HL-60/S4 treated with phorbol 12-myristate 13-acetate at 8.2 ng/mL for 4 days and 3 days (cell line): ENCODE measurements at regions not wholly inside any gene's neighbourhood (a gene's known extent, or its start where the extent isn't known, plus 50 kb on each side); places are given as distances from the start of the nearest gene placed in this dataset.

ENCODE experiments used
- in situ Hi-C: fragments of 300-500 bp; cut with MboI; formaldehyde crosslinking; loops from 2 replicates; pipeline ENCODE4 v1.15.0; 2022; ENCODE audit warnings: low sequenced_read_pairs

DNA sequence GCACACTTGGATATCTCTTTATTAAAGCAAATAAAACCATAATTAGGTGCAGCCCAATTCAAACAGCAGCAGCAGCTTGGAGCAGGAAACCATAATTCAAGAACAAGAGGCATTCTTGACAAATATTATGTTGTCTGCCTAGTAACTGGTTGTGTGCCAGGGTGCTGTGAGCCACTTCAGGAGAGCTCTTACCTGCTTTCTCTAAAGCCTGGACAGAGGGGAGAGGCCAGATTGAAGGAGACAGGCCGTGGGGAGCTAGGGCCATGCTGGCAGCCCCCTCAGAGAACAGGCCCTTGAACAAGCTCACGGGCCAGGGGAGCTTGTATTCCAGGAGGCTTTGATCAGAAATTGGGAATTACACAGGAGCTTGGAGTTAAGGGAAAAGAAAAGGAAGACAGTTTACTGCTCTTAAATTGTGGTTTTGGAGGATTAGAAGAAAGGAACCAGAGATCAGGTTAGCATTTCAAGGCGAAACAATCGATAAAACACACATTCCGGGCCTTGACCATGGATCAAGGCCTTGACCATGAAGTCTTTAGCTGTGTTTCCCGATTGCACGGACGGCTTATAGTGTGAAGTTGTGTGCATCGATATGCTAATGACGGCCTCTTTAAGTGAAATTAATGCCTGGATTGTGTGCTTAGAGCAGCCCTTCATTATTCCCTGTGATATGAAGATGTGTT lies 69.8 kb upstream of the NKX2-2 start:
- in situ Hi-C loops, result no loop called here

DNA sequence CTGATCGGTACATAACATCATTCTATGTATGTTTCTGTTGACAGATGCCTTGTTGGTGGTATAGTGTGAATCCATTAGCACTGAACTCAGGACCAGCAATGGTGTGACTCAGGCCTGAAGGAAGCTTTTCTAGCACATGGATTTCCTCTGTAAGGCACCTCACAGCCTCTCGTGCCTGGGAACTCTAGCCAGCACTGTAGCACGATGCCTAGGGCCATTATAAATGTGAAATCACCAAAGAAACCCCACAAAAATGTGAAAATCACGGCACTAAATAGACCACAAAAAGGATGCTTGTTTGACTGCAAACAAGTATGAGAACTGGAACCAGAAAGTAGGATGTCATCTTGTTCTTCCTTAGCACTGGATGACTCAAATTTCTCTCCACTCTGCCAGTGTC lies 63.7 kb upstream of the NKX2-2 start:
- in situ Hi-C loops, result no loop called here

DNA sequence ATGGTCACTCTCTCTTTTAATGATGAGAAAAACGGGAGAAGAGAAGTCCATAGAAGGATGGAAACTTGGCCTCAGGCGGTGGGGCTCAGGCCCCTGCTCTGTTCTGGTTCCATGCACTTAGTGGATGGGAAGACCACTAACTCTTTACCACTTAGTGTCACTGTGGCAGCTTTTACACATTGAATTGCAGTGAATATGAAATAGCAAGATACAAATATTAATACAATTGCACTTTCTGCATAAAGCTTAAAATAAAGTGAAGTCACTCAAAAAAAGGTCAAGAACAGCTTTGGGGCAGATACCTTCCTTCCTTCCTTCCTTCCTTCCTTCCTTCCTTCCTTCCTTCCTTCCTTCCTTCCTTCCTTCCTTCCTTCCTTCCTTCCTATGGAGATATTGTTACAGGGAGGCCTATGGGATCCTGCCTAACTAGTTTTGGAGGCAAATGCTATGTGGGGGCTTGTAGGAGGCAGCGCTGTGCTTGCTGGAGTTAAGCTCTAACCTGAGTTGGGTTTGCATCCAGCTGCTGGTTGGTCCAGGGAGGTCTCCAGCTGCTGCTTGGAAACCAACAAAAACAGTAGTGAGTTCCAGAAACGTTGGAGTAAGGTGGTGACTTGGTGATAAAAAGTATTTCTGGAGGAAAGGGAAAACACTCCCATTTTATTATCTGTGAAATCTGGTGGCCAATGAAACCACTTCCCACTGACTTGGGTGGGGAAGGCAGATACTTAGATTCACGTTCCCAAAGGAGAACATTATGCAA lies 62.3 kb upstream of the NKX2-2 start:
- in situ Hi-C loops, result no loop called here

DNA sequence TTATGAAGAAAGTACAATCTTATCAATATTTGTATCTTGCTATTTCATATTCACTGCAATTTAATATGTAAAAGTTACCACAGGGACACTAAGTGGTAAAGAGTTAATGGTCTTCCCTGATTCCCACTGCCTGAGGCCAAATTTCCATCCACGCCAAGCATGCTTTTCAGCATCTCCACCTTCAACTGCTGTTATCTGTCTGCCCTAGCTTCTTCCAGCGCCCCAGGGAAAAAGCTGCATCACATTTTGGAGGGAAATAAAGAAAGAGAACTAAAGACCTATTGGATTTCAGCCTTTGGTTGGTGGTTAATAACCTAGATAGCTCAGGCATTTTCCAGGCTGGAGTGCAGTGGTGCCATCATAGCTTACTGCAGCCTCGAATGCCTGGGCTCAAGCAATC lies 61.3 kb upstream of the NKX2-2 start:
- in situ Hi-C loops, result no loop called here

DNA sequence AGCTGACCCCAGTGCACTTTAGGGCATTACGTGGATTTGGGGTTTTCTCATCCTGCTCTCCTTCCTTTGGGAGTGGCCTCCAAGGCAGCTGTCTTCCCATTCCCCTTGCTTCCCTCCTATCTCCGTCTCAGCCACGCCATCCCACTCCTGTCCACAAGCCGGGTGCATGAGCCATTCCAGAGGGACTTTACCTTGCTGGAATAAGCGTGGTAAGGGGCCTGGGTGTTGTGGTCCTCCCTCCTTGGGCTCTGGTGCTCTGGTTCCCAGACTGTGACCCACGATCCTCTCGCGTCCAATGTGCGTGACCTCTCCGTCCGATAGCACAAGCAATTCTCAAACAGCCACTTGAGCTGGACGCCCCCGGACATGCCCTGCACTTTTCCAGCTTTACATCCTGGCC lies 60.6 kb upstream of the NKX2-2 start:
- in situ Hi-C loops, result no loop called here

DNA sequence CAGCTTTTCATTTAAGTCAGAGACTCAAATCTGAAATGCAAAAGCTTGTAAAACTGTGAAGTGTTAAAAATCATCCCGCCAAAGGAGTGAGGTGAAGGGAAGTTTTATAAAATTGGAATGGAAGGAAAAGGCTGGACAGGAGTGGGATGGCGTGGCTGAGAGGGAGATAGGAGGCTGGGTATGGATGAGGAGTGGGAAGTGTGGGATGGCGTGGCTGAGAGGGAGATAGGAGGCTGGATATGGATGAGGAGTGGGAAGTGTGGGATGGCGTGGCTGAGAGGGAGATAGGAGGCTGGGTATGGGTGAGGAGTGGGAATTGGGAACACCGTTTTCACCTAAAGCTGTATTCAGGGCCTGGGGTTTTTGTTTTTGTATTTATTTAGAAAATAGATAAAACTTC lies 59.4 kb upstream of the NKX2-2 start:
- in situ Hi-C loops, result no loop called here

DNA sequence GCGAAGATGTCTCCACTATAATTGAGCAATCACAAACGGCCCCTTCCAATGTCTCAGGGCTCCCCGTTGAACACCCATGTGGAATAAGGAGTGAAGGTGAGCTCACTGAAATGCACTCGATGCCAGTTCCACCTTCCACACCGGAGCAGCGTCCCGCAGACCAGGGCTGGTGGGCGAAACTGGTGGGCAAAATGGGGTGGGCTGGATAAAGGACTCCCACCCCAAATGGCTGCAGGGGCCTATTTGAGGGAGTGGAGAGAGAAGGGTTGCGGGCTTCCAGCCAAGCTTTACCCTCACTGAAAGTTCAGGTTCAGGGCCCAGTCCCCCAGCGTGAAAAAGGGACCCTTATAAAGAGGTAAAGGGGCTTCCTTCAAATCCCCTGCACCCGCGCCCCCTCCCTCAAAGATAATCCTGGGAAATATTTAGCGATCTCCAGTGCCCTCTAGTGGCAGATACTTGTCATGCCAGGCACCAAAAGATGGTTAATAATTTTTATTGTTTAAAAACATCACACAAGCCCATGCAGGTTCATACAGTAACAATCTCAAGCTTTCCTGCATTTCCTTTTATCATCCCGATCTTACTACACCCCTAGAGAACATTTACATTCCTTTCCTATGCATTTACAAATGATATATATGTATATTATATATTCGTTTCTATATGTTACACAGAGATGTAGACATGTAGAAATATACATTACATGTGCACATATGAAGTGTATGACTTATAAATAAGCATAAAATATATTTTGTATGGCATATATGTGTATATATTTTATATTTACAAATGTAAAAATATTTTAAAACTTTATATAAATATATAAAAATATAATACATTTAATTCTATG lies 58.2 kb upstream of the NKX2-2 start:
- in situ Hi-C loops, result no loop called here

DNA sequence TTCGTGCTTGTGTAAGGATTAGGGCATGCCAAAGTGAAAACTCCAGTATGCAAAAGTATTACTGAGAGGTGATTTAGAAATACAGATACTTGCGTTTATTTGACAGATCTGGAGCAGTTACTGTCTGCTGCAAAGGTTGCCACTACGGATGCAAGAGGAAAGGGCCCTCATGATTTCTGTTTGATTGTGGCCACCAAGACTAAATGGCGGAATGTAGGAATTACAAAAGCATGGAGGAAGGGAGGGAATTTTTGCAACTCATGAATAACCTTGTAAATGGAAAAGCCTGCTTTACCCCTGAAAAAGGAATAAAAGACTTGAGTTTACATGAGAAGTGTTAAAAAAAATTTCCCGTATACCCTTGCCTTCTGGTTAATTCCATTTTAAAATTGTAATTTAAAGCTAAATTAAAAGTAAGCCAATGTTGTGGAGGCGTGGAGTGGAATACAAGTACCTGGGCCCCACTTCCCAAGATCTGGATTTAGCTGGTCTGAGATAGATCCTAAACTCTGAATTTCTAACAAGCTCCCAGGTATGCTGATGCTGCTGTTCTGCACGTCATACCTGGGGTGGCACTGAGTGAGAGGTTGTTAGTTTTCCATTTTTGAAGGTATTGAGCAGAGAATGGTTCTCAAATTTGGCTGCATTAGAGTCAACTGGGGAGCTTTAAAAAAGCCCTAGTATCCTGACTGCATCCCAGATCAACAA lies 56.6 kb upstream of the NKX2-2 start:
- in situ Hi-C loops, result no loop called here

DNA sequence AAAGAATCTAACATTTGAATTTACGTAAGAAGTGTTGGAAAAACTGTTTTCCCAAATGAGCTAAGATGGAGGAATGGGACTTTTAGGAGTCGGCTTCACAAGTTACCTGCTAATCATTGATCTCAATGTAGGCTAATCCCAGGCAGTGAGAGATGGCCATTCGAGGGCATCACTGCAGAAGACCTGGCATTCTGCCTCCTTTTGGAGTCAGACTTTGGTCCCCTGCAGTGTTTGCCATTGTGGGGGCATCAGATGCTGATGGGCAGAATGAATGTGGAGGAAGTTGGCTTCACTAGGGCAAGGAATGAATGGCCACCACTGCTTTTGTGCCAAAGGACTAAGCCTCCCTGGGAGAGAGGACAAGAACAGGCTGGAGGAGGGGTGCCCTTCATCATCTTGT lies 55.7 kb upstream of the NKX2-2 start:
- in situ Hi-C loops, result no loop called here

DNA sequence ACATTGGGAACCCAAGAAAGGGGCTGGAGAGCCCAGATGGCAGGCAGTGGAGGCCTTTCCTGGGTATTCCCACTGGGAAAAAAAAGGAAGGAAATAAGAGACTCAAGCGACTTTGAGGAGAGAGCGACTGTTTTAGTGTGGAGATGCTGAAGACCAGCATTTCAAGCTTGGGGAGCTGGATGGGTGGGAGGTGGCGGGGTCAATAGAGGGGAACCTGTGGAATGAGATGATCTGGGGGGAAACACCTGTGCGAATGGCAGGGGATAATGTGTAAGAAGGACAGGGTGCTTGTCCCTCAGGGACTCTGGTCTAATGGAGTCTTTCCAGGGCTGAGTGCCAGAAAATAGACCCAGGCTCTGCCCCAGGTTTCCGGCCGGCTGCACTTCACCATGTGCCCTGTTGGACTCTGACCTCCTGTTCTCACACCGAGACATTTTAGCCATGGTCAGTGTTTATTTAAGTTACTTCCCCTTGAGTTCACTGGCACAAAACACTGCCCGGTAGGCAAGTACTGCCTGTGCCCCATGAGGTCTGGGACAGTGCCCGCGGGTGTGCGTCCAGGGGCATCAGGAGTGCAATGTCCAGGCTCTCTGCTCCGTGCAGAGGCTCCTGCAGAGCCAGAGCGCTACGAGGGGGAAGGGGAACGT lies 50.4 kb upstream of the NKX2-2 start:
- in situ Hi-C loops, result no loop called here
